Left colon (tissue), 2 donors: ENCODE measurements at regions not wholly inside any gene's neighbourhood (a gene's known extent, or its start where the extent isn't known, plus 50 kb on each side); places are given as distances from the start of the nearest gene placed in this dataset.

ENCODE experiments used
- ATAC-seq: fragments of 200-7000 bp; cut with Tn5 transposase; one replicate; pipeline ENCODE4 v1.9.1; 2020; ENCODE audit warnings: mild to moderate bottlenecking, moderate library complexity
- DNase-seq, 2 donors: peaks; one replicate each; pipeline ENCODE4 v3.0.0-alpha.2; 2020
- intact Hi-C, 2 donors: fragments of 100-400 bp; cut with DNase I in 1 of 2; cut with micrococcal nuclease in 1 of 2; formaldehyde crosslinking; loops; one replicate each; pipeline versions ENCODE4 v1.11.2 to v1.14.0; 2022; cut with DNase I, micrococcal nuclease
- donor health status: DM: no; HTN: no; CAD: no.
- donor health status: DM: yes; HTN: yes; CAD: no.

DNA sequence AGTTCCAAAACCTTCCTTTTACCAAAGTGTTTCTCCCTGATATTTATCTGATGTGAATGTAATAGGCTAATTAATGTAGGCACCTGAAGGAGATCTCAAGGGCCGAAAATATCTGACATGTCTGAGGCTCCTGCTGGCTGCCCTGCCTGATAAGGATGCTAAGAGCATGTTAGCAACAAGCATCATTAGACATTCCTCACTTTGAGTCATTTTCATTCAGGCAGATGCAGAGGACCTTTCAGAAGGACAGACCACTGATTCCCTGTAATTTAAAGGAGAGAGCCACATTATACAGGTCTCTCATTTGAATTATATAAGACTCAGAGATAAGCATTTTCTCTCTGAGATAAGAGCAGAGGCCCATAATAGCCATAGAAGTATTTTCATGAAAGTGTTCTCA lies 222.4 kb upstream of the NCKAP5 start:
- DNase-seq (no peak), ATAC-seq (no peak)
- intact Hi-C loops: no loop called here

DNA sequence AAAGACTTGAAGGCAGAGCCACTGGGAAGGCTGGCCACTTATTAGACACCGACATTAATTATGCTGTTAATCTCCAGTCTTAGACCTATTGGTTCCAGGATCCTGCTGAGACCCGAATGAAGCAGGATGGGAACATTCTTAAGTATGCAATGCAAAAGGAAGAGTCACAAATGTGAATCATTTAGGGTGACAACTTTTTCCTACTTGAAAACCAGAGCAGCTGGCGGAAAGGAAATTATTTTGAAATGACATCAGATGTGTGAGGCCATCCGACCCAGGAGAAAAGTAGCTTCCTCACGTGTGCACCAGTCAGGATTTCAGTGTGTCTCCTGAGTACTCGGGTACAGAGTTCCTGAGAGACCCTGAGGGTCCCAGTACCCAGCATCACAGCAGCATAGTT lies 222.9 kb upstream of the NCKAP5 start:
- no peak for DNase-seq
- intact Hi-C loops: no loop called here
- no peak for ATAC-seq

- DNase-seq (no peak), ATAC-seq (no peak)
- intact Hi-C loops: no loop called here
These were observed 224.0 kb upstream of the NCKAP5 start for GRCh38 chr2:133792223-133792622.

- DNase-seq (no peak), ATAC-seq (no peak)
- intact Hi-C loops: no loop called here
These were observed 225.9 kb upstream of the NCKAP5 start for GRCh38 chr2:133794114-133794513.

GRCh38 chr2:133801946-133802345 lies 233.7 kb upstream of the NCKAP5 start:
- DNase-seq (no peak), ATAC-seq (no peak)
- intact Hi-C loops: no loop called here

DNA sequence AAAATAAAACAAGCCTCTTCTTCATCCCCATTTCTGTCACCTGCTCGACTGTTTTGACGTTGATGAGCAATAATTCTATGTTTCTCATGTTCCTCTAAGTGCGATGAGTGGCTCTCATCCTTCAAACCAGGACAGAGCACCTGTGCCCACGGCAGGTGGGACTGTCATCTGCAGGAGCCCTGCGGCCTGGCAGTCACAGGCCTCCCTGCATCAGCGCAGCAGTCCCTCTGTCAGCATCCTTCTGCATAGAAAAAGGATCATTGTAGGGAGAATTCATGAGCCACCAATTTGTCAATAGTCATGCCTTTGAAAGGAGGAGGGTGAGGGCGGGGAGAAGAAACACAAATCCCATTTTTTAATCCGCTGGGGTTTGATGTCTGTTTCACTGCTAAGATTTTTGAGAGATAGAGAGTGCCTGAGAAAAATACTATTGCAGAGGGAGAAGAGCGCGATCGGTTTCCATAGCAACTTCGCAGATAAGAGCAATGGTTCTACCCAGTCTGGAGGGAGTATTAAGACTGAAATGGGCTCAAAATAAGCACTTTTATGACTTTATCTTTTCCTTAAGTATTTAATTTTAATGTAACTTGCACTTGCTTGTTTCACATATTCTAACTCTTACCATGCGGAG lies 234.3 kb upstream of the NCKAP5 start:
- no peak for ATAC-seq

DNA sequence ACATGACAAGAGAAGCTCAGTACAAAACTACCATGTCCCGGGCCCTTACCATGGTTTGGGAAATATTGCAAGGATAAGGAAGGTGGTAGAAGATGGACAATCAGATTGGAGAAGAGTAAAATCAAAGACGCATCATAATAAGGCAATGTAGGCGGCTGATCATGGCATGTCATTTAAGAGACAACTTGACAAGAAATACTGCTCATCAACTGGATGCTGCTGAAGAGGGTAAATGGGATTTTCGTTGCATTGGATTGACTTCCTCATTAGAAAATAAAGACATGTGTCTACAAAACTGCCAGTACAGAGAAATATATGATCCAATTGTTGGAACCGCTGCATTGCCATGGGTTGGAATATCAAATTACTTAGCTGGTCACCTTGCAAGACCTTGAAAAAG lies 238.3 kb upstream of the NCKAP5 start:
- DNase-seq: no peak
- no peak for ATAC-seq
- intact Hi-C loops: no loop called here

More for the DNA sequence above, 234.3 kb upstream of the NCKAP5 start:
- intact Hi-C loops: no loop called here
- DNase-seq: no peak

GRCh38 chr2:133809485-133809884 lies 241.2 kb upstream of the NCKAP5 start:
- DNase-seq (no peak), ATAC-seq (no peak)
- intact Hi-C loops: no loop called here

- intact Hi-C loops: no loop called here
- ATAC-seq (no peak), DNase-seq (no peak)
These were observed 242.3 kb upstream of the NCKAP5 start for GRCh38 chr2:133810559-133810958.

- intact Hi-C loops: no loop called here
- ATAC-seq: no peak
- no peak for DNase-seq
These were observed 243.3 kb upstream of the NCKAP5 start for GRCh38 chr2:133811409-133812125.

GRCh38 chr2:133812826-133813617 lies 244.8 kb upstream of the NCKAP5 start:
- no peak for ATAC-seq
- no peak for DNase-seq

DNA sequence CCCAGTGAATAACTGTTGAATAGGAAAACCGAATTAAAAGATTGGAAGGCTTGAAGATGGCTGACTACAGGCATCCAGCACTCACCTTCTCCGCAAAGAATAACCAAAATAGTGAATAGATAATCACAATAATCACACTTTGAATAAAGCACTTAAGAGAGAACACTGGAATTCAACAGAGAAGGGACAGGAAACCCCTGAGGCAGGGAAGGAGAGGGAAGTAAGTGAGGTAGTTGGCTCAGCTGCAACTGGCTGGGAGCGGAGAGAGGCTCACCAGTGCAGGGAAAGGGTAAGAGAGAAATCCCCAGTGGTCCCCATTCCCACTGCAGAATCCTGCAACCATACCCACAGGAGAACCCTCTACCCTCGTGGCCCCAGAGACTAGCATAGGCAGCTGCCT lies 246.6 kb upstream of the NCKAP5 start:
- ATAC-seq (no peak), DNase-seq (no peak)
- intact Hi-C loops: no loop called here

More at GRCh38 chr2:133812826-133813617, 244.8 kb upstream of the NCKAP5 start:
- intact Hi-C loops: no loop called here

DNA sequence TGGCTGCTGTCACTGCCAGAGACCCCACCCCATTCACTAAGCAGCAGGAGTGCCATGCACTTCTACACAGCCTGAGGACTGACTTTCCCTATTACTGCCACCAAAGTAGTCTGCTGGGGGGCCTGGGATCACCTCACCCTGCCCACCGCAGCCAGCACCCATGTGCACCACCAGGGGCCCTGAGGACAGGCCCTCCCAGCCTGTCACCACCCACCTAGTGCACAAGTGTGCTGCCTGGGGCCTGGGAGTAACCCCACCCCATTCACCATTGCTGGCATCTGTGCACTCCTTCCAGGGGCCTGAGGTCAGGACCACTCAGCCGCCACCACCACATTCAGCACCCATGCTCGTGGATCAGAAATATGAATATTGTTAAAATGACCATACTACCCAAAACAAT lies 247.8 kb upstream of the NCKAP5 start:
- intact Hi-C loops: no loop called here
- no peak for ATAC-seq
- no peak for DNase-seq

DNA sequence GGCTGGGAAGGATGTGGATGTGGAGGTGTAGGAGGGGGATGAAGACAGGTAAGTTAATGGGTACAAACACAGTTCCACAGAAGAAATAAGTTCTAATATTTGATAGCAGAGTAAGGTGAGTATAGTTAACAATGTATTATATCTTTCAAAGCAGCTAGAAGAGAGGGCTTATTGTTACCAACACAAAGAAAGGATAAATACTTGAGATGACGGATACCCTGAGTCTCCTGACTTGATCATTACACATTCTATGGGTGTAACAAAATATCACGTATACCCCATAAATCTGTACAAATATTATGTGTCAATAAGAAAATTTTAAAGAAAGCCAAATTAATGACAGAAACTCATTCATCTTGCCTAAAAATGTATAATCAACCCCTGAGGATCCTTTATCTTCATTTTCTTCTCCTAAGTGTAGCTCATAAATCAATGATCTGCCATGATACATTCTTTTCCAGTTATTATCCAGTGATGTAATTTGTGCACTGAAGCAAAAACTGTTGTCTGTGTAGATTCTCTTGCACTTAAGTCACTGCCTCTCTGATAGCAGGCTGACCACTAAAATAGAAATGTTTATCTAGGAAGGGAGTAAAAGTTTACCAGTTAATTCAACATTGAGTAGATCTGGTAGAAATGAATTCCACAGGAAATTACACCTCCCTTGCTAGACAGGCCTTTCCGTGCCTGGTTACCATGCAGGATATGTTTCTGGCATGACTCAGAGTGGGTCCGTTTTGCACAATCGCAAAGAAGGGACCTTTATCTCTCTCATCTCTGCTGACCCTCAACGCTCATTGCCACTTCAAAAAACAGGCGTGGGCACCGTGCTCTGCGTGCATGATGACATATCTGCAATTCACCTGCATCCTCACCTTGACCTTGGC lies 249.7 kb upstream of the NCKAP5 start:
- intact Hi-C loops: no loop called here
- ATAC-seq: no peak
- no peak for DNase-seq

DNA sequence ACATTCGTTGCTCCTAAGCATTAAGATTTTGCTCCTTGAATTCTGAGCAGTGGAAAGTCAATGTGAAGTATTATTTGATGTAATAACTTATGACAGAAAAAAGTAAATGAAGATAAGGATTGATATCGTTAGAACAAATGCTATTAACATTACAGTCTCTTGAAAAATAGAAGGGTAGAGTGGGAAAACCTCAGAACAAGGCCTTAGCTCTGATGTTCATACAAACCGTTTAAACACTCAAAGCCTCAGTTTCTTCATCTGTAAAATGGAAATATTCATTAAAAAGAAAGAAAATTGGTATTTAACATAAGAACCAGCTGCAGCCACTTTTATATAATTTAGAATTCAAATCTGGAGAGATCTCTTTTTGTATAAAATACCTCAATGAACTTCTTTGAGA lies 250.4 kb upstream of the NCKAP5 start:
- ATAC-seq (no peak), DNase-seq (no peak)
- intact Hi-C loops: no loop called here

GRCh38 chr2:133819906-133820305 lies 251.6 kb upstream of the NCKAP5 start:
- DNase-seq: no peak
- intact Hi-C loops: no loop called here
- ATAC-seq: no peak

DNA sequence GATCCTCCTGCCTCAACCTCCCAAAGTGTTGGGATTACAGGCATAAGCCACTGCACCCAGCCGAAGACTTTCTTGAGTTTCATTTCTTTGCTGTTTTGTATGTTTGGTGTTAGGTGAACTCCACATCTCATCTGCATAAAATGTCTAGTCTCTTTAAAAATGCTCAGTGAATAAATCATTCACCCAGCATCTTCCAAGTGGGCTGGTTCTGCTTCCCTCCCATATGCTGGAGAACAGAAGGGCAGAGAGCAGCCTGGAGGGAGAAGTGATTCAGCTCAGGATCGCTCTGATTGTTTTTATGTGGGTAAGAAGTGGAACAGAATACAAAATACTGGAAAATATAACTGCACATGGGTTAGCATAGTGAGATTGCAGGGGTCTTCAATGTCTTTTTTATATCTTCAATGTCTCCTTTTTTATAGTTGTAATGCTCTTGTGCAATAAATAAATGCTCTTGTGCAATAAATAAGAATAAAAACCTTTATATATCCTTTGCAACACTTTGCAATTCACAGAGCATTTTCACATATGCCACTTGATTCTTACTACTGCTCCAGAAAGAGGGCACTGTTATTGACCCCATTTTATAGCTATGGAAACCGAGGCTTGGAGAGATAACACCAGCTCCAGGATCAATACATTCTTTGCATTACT lies 253.0 kb upstream of the NCKAP5 start:
- no peak for ATAC-seq
- intact Hi-C loops: no loop called here
- no peak for DNase-seq

DNA sequence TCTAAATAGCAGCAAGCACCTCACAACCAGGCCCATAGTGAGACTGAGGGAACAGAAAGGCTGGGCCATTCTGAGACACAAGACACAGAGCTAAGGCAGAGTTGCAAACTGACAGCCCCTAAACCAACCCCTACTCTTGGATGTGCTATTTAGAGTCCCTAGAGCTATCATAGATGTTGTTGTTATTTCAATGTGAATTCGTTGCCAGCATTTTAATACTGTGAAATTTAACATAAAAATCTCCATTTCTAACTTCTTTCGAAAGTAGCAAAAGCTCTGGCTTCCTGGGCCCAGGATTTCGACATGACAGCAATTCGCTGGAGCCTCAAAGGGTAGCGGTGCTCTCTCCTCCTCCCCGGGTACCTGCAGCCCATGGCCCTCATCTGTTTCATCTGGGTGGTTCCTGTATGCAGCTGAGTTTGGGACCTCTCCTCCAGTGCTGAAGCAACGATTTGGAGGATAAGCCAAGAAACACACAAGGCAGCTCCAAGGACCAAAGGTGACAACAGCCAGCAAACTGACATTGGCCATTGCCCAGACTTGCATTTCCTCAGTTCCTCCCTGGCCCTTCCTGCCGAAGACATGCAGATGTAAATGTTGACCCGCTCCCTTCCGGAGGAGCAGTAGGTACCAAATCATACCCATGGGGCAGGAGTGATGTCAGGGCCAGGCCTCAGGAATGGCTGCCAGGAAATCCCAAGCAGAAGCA lies 254.4 kb upstream of the NCKAP5 start:
- no peak for ATAC-seq
- intact Hi-C loops: no loop called here
- DNase-seq: no peak
